ENCODE measurements at regions not wholly inside any gene's neighbourhood (a gene's known extent, or its start where the extent isn't known, plus 50 kb on each side); places are given as distances from the start of the nearest gene placed in this dataset.
"Not testable (repeated sequence)": the region's sequence is repeated elsewhere in the genome, so short reads cannot be mapped to it uniquely, and the experiment has no call there.

DNA sequence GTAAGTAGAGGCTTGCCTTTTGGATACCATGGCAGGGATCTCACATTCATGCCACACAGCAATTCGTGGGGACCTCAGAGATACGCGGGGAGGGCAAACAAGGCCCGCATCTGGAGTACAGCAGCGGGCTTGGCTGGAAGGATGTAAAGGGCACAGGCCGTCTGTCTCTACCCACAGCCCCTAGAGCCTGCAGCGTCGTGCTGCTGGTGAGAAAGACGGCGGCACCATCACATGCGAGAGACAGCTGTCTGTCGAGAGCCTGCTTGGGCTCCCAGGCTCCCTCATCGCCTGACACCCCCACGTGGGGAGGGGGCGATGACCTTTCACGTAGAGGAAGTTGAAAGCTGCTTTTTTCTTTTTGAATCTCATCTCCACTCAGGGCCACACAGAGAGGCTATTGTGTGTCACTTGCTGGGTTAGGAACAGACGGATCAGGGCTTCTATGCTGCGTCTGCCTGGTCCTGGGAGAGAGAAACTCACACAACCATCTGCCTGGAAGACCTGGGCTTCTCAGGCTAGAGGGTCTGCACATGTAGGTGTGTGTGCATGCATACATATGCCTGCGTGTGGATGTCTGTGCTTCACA, 134.6 kb upstream of the PPP1R26 start:
- no peak for DNase-seq

DNA sequence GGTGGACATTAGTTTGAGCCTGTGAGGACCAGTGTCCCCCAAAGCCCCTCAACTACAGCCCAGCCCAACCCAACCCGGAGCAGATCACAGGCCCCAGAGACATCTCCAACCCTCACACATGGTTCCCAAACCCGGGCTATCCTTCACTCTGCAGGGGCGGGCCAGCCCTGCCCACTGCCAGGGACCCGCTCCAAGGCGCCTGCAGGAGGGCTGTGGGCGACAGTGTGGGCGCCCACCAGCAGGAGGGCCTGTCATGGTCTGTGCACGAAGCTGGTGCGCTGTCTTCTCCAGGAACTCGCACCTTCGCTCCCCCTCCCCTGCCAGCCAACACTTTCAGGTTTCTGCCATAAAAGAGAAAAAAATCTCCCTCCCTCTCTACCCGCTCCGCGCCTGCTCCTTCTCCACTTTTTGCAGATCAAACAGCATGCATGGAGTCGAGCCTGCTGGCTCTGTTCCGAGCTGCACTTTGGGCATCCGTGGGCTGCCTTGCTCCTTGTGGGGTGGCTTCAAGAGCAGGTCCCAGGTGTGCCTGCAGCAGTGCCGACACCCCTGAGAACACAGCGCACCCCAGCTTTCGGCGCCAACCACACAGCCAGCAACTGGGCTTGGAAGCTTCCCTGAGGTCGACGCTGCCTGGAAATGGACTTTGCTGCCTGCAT, 133.7 kb upstream of the PPP1R26 start:
- DNase-seq, result no peak

DNA sequence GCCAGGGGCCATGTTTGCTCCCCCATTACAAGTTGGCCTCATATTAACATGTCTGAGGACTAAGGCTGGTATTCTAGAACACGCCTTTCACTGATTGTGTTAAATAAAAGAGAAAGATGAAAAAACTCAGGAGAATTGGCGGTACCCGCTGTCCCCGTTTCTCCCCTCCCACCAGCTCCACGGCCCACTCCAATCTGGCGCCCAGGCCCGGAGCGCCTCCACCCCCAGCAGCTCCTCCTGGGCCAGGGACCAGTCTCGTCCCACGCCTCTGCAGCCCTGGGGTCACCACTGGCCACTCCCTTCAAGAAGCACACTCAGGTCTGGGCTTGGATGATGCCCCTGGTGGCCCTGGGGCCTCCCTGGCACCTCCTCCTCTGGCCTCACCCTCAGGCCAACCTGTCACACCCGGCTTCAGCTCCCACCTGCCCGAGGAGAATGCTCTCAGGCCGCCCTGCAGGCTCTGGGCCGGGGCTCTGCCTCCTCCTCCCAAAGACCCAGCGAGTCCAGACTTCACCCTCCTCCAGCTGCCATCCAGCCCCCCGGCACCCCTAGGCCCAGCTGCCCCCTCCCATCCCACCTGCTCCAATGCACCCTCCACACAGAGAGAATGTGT, 133.0 kb upstream of the PPP1R26 start:
- DNase-seq, result no peak

DNA sequence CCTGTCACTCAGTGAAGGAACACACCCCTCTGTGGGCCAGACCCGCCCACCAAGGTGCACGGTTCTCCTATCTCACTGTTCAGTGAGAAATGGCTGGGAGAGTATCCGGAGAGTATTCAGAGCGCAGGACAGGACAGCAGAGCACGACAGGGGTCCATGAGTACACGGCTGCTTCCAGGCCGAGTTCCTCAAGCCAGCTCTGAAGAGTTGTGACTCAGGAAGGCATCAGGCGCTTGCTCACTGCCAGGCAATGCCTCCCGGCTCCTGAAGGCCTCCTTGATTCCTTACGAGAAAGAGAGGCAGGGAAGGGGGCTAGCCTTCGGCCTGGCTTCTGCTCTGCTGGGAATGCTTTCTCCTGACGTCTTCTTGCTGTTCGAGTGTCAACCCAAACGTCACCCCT, 132.1 kb upstream of the PPP1R26 start:
- DNase-seq, result no peak

DNA sequence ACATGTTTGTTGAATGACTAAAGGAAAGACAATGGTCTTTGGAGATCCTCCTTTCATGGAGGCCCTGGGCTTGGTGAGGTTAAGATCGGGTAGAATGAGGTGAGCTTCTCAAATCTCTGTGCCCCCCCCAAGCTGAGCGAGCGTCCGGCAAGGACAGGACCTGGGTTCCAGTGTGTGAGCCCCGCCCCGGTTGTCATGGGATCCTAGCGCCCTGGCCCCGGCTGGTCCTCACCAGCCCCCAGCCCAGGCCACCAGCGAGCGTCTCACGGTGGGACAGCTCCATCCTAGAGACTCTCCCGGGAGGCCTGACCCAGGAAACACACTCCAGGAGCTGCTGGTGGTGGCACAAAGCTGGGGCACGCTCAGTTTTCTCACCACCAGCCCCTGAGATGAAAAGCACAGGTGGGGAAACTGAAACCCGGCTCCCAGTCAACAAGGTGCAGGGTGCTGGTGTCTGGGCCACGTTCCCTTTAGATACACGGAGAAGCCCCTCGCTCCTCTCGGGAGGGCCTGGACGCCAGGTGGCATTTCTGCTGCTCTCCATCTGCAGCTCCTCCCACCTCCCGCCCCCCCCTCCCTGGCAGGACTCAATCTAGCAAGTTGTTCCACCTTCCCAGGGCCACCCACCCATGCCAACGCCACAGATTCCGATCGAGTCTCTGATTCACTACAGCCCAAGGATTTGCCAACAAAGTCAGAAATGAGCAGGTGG, 131.3 kb upstream of the PPP1R26 start:
- DNase-seq, result no peak

DNA sequence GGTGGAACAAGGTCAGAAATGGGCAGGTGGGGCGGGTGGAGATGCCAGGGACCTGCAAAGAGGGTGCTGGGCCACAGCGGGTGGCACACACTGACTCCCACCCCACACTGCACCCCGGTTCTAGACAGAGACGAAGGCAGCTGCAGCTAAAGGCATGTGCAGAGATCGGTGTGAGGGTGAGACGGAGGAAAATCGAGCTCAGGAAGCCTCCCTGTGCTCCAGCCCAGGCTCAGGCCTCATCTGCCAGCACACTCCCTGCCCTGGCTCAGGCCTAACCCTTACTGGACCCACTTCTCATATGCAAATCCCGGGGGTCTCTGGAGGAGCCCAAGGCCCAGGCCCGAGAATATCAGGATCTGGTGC, 130.8 kb upstream of the PPP1R26 start:
- DNase-seq, result no peak

DNA sequence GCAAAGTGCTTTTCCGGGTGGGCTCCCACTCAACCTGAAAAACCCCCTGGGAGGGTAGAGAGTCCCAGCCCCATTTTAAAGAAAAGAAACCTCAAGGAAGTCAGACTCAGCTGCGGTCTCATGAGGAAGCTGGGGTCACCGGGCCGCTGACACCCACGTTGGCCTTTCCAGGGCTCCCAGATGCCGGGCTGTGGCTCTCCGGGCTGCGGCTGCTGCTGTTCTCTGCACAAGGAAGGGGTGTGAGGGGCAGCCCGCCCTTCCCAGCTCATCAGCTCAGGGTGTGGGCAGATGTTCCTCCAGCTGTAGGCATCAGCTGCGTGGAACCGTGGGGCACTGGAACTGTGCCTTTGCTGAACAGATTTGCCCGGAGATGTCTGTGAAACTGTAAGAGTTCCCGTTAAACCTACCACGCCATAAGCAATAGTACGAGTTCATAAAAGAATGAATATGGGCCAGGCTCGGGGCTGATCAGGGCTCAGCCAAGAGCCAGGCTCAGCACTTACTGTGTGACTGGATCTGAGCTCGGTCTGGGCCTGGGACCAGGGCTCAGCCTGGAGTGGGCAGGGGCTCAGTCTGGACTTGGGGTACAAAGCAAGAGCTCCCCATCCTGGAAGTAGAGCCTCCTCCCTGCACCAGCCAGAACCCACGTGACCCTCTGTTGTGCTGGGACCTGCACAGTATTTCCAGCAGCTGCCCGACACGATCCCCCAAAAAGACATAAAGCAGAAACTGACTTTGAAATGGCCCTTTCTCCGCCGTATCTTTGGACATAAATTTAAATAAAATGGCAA, 130.2 kb upstream of the PPP1R26 start:
- DNase-seq, result no peak

DNA sequence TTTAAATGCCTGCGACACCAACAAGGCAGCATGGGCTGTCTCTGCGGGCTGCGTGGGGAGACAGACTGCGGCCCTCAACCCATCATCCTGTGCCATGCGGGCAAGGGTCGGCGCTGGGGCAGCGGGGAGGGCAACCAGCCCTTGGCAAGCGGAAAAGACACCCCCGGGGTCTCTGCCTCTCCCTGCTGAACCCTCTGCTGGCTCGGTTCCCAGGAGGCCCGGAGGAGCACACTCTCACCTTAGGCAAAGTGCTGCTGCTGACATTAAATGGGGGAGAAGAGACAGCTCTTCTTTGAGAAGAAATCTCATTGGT, 129.6 kb upstream of the PPP1R26 start:
- no peak for DNase-seq

DNA sequence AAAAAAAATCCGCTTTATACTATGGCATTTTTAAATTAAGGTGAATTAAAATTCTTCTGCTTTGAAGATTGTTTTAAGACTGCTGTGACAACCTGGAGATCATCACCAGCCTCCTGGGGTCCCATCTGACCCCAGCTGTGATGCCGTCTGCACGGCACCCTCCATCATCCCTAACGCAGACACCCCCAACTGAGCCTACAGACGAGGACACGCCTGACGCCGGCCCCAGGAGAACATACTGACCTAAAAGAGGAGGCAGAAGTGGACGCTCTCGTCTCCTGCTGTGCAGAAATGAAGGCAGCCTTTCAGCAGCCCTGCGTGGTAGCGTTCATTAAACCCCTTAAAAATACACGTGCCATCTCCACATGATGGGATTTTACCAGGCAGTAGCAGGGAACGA, 125.6 kb upstream of the PPP1R26 start:
- no peak for DNase-seq

DNA sequence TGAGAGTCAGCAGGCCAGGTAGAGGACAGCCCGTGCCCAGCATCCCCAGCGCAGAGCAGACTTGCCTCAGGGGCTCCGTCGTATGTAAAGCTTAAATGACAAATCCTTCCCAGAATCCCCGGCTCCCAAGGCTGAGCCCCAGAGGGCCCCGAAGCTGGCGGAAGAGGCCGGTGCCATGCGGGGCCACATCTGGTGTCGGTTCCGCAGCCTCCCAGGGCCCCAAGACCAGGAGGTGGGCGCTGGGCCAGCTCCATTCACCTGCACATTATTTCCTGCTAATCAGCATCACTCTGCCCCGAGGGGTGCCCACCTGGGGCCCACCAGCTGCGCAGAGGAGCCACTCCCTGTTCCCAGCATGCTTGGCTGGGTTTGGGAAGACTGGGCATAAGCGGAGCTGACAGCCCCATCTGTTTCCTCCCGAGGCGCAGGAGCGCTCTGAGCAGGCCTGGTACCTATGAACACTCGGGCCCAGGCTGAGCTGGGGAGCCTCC, 124.0 kb upstream of the PPP1R26 start:
- no peak for DNase-seq

DNA sequence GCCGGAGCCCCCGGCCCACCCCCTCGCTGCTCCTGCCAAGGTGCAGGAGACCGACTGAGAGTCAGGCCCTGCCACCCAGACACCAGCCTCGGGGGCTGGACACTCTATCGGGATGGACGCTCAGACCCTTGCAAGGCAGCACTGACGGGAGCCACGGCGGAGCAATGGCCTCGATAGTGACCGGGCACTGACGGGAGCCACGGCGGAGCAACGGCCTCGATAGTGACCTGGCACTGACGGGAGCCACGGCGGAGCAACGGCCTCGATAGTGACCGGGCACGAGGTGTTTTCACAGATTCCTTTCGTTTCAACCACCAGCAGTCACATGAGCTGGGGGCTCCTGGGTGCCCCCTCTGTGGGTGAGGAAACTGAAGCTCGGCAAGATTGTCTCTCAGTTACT, 123.6 kb upstream of the PPP1R26 start:
- no peak for DNase-seq

DNA sequence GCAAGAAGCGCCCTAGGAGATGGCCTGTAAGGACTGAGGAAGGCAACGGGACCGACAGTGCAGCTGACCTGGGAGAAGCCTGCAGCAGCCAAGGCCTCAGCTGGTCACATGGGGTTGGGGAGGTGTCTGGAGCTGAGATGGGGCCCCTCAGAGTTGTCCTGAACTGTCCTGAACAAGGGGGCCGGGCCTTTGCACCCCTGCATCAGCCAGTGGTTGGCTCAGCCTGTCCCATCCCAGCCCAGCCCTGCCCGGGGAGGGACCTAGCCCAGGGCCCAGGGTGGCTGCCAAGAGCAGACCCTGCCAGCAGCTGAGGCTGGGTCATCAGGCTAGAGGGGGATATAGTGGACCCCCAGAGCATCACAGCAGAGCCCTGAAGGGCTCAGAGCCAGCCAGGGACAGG, 122.8 kb upstream of the PPP1R26 start:
- no peak for DNase-seq

DNA sequence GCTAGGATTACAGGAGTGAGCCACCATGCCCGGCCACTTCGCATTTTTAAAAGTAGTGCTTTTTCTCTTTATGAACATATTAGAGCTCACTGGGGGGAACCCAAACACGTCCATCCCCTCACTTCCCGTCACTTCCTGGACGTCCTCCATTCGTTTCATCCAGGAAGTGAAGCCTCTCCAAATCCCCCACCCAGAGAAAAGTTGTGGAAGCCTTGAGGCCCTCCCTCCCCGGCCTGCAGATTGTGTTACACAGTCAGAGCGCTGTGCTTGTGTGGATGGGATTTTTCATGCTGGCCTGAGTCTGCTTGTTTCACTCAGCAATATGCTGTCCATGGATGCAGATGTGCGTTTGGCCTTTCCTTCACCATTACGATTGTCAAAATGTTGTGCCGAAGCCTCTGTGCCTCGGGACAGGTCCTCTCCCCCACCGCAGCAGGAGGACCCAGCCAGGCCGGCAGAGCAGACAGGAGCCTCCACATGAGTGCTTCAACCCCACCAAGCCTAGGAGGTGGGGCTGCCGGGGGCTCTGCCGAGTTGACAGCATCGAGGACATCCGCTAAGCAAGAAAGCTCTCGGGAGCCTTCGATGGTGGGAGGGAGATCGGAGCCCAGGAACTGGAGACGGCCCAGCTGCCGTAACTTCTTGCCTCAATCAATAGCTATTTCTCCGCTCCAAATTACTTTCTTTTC, 121.6 kb upstream of the PPP1R26 start:
- DNase-seq, result no peak

DNA sequence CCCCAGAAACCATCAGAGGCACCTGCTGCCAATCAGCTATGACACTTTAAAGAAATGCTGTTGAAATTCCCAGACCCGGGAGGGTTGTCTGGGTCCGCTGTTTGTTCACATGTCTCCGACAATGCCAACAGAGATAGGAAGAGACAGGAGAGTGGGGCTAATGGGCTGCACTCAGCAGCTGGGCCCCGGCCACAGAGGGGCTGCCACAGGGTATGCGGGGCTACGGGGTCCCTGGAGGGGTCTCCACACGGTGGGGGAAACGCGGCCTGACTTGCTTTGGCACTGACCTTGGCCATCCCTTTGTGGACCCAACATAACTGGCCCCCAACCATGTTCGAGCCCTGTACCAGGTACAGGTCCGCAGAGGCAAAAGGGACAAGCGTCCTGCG, 121.0 kb upstream of the PPP1R26 start:
- DNase-seq, result no peak

DNA sequence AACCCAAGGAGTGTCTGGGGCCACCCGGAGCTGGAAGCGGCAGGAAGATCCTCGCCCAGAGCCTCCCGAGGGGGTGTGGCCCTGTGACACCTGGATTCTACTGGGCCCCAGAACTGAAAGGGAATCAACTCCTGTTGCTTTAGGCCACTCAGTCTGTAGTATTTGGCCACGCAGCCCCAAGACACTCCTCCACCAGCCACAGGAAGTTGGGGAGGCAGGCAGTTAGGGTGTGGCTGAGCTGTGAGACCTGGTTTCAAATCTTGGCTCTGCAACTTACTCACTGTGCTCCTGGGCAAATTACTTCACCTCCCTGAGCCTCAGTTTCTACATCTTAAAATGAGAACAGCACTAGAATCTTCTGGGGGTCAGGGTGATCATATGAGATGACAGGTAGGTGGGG, 119.8 kb upstream of the PPP1R26 start:
- no peak for DNase-seq

DNA sequence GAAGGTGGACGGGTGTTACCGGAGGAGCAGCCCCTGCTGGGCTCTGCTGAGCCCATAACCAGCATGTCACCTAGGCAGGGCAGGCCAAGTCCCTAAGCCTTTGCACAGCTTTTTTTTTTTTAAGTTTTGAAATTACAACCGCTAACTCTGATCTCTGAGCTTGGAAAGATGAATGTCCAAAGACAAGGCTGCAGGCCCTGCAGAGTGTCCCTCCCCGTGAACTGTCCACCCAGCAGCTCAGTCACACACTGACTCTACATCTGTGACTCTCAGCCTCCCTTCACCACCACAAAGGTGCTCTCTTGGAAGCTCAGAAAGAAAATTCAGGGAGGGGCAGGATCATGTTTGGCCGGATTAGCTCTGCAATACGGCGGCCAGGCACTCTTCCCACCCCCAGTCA, 119.0 kb upstream of the PPP1R26 start:
- no peak for DNase-seq

DNA sequence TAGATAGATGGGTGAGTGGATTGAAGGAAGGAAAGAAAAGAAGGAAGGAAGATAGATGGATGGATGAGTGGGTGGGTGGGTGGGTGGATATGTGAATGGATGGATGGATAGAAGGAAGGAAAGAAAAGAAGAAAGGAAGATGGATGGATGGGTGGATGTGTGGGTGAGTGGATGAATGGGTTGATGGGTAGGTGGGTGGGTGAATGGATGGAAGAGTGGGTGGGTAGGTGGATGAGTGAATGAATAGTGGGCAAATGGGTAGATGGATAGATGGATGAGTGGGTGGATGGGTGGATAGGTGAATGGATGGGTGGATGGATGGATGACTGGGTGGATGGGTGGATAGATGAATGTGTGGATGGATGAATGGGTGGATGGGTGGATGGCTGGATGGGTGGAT, 117.9 kb upstream of the PPP1R26 start:
- DNase-seq, result not testable (repeated sequence)

DNA sequence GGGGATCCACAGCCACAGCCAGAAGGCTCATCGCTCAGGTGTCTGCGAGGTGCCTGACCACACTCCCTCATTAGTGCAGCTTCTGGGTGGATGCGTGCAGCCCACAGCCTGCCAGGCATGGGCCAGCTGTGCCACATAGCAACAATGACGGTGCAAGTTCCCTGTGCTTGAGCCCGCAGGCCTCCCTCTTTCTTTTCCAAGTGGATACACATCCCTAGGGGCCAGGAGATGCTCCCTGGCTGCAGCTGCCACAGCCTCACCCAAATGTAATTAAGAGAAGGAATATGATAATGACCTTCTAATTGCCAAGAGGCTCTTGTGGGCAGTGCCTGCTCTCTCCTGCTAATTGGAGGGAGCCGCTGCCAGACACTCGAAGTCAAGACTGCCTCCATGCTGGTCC, 116.0 kb upstream of the PPP1R26 start:
- DNase-seq, result no peak

DNA sequence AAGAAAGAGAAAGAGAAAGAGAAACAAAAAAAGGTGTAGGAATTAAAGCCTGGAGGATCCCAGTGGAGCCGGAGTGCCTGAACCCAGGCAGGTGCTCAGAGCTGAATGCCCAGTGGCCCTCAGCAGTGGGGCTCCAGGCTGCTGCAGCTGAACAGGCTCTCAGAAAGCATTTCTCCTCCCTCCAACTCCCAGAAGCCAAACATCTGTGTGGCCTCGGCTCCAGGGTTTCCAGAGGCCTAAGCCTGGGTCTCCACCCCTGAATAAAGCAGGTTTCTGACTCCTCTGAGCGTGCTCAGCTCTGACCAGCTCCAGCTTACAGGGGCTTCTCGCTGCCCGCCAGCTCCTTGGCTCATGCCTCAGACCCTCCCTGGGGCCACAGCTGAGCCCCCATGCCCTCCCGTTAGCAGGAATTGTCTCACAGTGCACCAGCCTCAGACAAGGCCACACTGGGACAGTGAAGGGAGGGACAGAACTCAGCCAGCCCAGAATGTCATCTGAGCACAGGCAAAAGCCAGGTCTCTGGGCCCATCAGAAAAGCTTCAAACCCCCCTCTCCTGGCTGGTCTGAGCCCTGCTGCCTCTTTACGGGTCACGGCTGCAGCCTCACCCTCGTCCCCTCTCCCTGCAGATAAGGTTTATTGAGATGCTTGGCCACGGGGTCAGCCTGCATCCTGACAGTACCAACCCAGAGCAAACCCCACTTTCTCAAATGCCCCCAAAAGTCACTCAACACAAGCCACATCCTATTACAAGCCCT, 114.4 kb upstream of the PPP1R26 start:
- DNase-seq, result no peak

DNA sequence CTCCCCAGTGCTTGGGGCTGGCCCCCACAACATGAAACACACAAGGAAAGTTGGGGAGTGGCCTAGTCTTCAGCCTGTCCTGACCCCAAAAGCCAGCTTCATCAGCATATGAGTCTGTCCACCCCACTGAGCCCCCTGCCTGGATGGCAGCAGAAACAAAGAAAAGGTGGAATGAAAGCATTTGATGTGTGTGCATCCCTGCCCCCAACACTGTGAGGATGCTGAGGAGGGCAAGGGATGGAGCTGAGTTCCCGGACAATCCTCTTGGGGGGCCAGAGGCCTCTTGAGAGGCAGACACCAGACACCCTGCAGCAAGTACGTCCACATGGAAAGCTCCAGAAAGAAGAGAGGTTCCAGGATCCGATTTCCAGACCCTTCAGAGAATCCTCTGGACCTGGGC, 113.5 kb upstream of the PPP1R26 start:
- DNase-seq, result no peak

DNA sequence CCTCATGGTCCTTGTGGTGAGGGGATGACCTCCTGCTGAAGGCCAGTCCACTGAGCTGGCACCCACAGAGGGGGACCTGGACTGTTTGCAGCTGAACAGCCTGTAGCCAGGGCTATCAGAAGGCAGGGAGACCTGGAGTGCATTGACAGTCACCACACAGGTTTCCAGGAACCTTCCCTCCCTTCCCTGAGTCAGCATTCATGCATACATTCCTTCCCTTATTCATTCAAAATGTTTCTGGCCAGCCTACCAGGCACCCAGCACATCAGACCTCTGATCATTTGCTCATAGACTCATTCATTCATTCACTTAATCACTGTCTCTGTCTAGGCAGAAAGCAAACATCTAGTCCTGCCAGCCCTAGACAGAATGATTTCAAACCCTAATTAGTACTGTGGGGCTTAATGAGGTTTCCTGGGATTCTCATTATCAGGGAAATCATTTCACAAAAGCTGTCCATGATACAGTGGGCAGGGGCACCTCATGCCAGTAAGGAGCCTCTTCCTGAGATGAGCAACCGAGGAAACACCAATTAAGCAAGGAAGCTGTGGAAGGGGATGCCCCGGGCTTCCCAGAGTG, 110.1 kb upstream of the PPP1R26 start:
- DNase-seq, result no peak

All from NCI-H1436 (cell line).